HG02885 (cell line): ENCODE measurements at regions not wholly inside any gene's neighbourhood (a gene's known extent, or its start where the extent isn't known, plus 50 kb on each side); places are given as distances from the start of the nearest gene placed in this dataset.
"Not testable (repeated sequence)": the region's sequence is repeated elsewhere in the genome, so short reads cannot be mapped to it uniquely, and the experiment has no call there.

Experiments
- ATAC-seq: cut with Tn5 transposase; IDR thresholded peaks from one replicate; pipeline ENCODE4 v1.9.1; 2021; ENCODE audit warnings: mild to moderate bottlenecking; ENCODE audit not compliant: unreplicated experiment, poor library complexity

DNA sequence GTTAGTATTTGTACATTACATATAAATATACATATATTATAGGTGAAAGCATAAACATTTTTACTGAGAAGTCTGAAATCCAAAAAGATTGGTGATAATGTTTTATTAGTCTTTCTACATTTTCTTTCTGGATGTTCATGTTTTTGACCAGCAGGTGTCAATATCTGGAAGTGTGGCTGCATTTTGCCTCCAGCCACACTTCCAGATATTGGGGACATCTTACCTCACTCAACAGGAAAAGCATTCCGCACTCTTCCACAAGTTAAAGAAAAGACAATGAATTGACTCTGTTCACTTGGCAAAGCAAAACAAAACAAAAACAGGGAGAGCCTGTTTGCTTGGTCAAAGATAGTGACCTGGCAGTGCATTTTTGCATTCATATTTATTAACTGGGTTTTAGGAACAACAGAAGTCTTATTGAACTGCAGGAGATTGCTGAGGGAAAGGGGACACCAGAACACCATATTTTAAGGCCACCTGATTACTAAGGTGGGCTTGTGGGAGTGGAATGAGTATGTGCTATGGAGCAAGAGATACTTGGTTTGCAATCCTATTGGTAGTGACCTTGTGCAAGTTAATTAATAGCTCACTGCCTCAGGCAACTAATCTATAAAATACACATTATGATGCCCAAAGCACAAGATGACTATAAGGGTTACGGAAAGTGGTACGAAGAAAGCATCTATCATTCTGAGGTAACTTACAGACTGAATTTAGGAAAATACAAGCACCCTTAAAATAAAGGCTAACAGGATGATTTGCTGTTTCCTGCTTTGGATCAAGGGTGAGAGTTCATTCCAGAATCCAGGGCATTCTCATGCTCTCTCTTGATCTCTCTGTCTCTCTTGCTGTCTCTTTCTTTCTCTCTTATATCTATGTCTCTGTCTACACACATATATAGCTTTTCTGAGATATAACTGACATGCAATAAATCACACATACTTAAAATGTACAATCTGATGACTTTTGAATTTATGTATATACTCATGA, 389.9 kb upstream of the EMCN start:
- ATAC-seq: no peak

DNA sequence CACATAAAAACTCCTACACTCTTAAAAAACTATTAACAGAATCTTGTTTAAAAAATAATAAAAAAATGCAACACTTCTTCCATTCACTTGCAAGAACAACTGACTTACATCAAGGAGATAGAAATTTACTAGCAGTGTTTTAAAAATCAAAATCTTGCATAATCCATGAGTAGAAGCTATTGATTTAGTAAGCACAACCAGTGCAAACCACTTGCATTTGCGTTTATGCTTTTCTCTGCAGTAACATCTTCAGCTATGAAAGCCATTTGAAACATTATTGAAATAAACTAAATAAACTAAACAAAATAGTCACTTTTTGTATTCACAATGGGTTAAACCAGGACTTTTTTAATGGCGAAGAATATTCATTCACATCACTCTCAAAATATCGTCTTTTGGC, 389.2 kb upstream of the EMCN start:
- no peak for ATAC-seq

DNA sequence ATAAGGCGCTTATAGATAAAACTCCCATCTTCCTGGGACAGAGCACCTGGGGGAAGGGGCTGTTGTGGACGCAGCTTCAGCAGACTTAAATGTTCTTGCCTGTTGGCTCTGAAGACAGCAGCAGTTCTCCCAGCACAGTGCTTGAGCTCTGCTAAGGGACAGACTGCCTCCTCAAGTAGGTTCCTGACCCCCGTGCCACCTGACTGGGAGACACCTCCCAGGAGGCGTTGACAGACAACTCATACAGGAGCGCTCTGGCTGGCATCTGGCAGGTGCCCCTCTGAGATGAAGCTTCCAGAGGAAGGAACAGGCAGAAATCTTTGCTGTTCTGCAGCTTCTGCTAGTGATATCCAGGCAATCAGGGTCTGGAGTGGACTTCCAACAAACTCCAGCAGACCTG, 383.1 kb upstream of the EMCN start:
- not testable (repeated sequence) for ATAC-seq

DNA sequence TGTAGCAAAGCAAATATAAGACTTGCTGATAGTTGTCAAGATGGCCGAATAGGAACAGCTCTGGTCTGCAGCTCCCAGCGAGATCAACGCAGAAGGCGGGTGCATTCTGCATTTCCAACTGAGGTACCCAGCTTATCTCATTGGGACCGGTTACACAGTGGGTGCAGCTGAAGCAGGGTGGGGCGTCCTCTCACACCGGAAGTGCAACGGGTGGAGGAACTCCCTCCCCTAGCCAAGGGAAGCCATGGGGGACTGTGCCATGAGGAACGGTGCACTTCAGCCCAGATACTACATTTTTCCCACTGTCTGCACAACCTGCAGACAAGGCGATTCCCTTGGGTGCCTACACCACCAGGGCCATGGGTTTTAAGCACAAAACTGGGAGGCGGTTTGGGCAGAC, 382.3 kb upstream of the EMCN start:
- no peak for ATAC-seq

- ATAC-seq: no peak
Observed at GRCh38 chr4:100898844-100899243, 381.0 kb upstream of the EMCN start.

- peak; percentile 90 for ATAC-seq
Observed at GRCh38 chr4:100895556-100896197, 377.9 kb upstream of the EMCN start.

DNA sequence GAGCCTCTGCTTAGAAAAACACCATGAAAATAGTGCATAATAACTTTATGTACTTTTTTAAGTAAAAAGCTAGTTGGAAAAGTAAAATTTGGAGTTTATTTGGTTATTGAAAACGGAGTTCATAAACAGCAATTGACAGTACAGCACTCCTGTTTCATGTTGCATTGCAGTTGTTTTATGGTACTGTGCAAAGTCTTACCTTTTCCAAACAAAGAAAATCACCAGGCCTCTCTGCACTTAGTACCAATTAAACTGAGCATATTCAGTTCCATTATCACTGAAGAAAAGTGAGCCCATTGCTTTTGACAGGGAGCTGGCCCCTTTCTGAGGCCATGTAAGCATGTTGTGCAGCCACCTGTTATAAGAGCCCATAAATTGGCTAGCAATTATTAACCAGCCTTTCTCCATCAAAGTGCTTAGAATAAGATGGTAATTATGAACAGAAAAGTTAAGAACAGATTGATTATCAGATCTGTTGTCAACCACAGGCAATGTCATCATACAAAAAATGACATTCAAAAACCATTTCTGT, 376.6 kb upstream of the EMCN start:
- no peak for ATAC-seq

- no peak for ATAC-seq
Observed at GRCh38 chr4:100891808-100892207, 374.0 kb upstream of the EMCN start.

DNA sequence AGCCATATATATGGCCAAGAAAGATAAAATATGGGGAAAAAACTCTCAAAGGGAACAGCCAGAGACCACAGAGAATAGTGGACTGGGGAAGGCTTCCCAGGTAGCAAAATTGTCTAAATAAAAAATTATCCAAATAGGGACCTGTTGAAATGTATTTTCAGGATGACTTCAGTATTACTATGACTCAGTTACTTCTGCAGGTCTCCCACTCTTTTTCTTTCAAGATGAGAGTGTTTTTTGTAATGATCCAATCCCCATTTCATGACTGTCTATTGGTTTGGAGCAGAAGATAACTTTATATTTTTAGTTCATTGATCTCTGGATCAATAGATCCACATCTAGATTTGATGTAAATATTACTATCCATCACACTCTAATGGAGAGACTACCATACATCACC, 372.1 kb upstream of the EMCN start:
- no peak for ATAC-seq

GRCh38 chr4:100889401-100889800, 371.6 kb upstream of the EMCN start:
- ATAC-seq: peak; percentile 80

- no peak for ATAC-seq
Observed at GRCh38 chr4:100882661-100883060, 364.8 kb upstream of the EMCN start.

DNA sequence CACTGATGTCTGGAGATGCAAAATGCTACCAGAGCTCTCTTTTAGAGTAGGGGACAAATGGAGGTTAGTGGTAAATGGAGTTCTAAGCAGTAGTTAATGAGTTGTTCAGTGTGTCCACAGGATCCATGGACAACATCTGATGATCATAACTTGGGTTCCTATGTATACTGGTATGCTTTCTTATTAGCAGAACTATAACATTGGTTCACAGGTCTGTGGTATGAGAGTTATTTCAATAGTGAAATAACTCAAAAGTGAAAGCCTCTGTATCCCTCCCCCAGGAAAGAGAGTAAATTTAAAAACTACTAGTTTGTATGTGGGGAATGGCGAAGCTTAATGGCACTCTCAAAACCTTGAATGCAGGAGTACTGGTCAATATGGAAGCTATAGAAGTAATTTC, 363.5 kb upstream of the EMCN start:
- no peak for ATAC-seq

DNA sequence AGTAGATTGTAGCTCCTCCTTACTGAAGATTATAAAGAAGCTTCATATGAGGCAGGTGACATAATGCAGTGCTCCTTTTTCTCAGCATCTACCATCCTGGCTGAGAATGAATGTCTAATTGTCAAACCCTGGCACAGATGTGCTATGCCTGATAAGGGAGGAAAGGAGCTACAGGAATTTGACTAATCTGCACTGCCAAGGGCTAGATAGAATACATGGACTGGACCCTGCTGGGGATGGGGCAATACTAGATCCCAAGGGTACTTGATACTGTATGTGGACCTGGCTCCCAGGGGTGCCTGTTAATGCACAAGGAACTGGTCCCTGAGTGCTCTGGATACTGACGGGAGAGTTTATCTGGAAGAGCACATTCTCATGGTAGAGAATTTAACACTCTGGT, 362.2 kb upstream of the EMCN start:
- no peak for ATAC-seq

DNA sequence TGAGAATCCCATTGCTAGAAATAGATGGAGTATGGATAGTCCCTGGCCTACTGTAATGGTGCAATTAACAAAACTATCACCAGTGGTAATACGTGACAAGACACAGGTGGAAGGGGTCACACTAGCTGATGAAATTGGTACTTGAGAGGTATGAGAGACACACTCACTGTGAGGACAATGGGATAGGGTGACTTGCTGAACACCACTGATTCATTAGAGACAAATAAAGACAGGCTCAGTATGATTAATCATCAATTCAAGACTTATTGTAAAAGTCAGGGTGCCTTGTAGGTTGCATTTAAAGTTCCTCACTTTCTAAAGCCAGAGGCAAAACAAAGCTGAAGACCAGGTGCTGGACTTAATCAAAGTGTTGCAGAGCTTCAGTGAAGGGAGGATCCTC, 361.6 kb upstream of the EMCN start:
- no peak for ATAC-seq

DNA sequence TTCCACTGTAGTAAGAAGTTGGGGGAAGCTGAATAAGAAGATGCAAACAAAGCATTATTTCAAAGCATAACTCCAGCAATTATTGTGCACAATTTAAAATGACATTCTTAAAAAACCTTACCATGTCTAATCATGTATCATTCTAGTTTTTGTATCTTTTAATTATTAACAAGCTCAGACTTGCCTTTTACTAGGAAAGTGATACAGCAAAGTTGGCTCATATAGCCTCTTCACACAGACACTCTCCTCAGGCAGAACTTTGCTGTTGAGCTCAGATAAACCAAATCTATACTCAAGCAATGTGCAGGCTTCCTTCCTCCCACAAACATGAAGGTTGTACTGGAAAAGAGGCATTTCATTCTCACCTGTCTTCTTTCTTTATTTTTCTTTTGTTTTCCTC, 358.7 kb upstream of the EMCN start:
- ATAC-seq: no peak

DNA sequence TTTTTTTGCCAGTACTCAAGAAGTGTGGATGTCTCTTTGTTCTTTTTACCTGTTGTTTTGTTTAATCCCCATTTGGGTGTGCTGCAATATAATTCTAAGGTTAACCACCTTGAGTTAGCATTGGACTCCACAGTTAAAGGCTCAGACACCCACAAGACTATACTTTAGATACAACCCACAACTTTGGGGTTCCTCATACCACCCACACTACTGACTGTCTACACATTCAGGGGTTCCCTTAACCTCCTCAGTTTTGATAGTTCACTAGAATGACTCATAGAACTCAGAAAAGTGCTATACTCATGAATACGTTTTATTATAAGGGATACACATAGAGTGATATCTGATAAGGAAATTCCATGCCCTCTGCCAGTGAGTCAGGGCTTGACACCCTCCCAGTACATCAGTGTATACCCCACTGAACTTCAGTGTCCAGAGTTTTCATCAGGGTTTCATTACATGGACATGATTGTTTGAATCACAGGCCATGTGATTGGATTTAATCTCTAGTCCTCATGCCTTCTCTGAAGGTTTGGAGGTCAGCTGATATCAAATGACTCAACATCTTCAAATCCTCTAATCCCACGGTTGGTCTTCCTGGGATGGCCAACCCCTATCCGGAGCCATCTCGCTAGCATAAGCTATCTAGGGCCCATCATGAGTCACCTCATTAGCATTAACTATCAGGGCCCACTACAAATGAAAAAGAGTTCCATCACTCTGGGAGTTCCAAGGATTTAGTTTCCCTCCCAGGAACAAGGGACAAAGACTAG, 357.7 kb upstream of the EMCN start:
- ATAC-seq: no peak

GRCh38 chr4:100872811-100873210, 355.0 kb upstream of the EMCN start:
- ATAC-seq: no peak

DNA sequence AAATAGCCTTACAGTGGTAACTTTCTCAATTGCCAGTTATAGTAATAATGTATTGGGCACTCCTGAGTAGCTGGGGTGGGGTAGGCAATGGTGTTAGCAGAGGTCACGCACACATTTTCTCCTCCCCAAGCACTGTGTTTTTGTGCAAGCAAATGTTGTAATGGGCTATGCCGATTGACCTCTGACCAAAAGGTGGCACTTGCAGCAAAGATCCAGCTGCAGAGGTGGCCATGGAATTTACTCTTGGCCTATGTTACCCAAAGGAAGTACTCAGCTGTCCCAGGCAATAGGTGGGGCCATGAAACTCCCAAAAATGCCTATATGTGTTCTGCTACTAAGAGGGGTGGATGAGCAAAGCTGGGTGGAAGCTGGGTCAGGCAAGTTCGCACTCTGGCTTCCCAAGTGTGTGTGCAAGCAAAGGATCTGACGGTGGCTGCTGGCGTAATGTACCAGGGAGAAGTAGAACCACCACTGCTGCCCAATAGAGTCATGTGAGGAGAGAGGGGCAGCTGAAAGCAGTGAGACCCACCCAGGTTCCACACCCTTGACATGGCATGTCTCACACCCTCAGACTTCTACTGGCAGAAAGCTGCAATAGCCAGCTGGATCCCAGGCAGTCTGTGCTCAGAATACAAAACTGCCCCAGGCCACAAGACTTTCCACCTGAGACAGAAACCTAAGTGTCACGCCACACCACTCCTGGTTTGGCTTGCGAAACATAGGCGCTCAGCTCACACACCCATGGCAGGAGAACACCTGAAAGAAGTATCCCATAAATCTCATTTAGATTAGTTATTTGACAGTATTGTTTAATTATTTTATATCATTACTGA, 353.3 kb upstream of the EMCN start:
- ATAC-seq: no peak

- no peak for ATAC-seq
Observed at GRCh38 chr4:100869276-100869675, 351.5 kb upstream of the EMCN start.

GRCh38 chr4:100868281-100868680, 350.5 kb upstream of the EMCN start:
- not testable (repeated sequence) for ATAC-seq
